Muscle layer of duodenum (tissue), 2 donors: ENCODE measurements at regions not wholly inside any gene's neighbourhood (a gene's known extent, or its start where the extent isn't known, plus 50 kb on each side); places are given as distances from the start of the nearest gene placed in this dataset.
"Not testable (repeated sequence)": the region's sequence is repeated elsewhere in the genome, so short reads cannot be mapped to it uniquely, and the experiment has no call there.

ENCODE experiments used
- H3K27ac ChIP-seq: one replicate; pipeline ENCODE4 v1.7.0; 2013; ENCODE audit warnings: mild to moderate bottlenecking, low read length
- H3K27me3 ChIP-seq: one replicate; pipeline ENCODE4 v1.7.0; 2013; ENCODE audit warnings: low read depth, mild to moderate bottlenecking, control low read depth, low read length
- H3K36me3 ChIP-seq, 2 donors: one replicate each; pipeline ENCODE4 v1.7.0; 2013; ENCODE audit warnings: low read length in 2 of 2, control low read depth in 1 of 2, mild to moderate bottlenecking in 1 of 2; ENCODE audit not compliant: insufficient read depth in 2 of 2, control insufficient read depth in 1 of 2
- H3K4me1 ChIP-seq, 2 donors: one replicate each; pipeline ENCODE4 v1.7.0; 2013; ENCODE audit warnings: low read length in 2 of 2, mild to moderate bottlenecking in 2 of 2, control low read depth in 1 of 2, moderate library complexity in 1 of 2; ENCODE audit not compliant: insufficient read depth in 2 of 2, control insufficient read depth in 1 of 2
- H3K4me3 ChIP-seq, 2 donors: one replicate each; pipeline ENCODE4 v1.7.0; 2013; ENCODE audit warnings: low read length in 2 of 2, low read depth in 1 of 2, mild to moderate bottlenecking in 1 of 2
- H3K9me3 ChIP-seq, 2 donors: one replicate each; pipeline ENCODE4 v1.7.0; 2013; ENCODE audit warnings: low read length in 2 of 2, control low read depth in 1 of 2, mild to moderate bottlenecking in 1 of 2; ENCODE audit not compliant: control insufficient read depth in 1 of 2
- donor health status: healthy.

GRCh38 chr6:167400482-167401138 is 75.7 kb downstream of the TTLL2 start:
- Histone ChIP-seq H3K4me1 (no peaks in the 10 kb centered on the region), H3K27ac (no peak overlapping the region), H3K27me3 (no peaks in the 10 kb centered on the region), H3K4me3 (no peak overlapping the region), H3K9me3 (no peaks in the 10 kb centered on the region), H3K36me3 (no peaks in the 10 kb centered on the region)

- Histone ChIP-seq H3K4me1 (no peaks in the 10 kb centered on the region), H3K27ac (no peak overlapping the region)
These were observed 76.8 kb downstream of the TTLL2 start for GRCh38 chr6:167401525-167402194.

GRCh38 chr6:167402195-167402686 is 77.4 kb downstream of the TTLL2 start:
- Histone ChIP-seq H3K27me3 (no peaks in the 10 kb centered on the region), H3K36me3 (no peaks in the 10 kb centered on the region), H3K4me3 (no peak overlapping the region), H3K4me1 (no peaks in the 10 kb centered on the region), H3K27ac (no peak overlapping the region), H3K9me3 (no peaks in the 10 kb centered on the region)

More at GRCh38 chr6:167401525-167402194, 76.8 kb downstream of the TTLL2 start:
- Histone ChIP-seq H3K9me3 (no peaks in the 10 kb centered on the region), H3K36me3 (no peaks in the 10 kb centered on the region), H3K4me3 (no peak overlapping the region), H3K27me3 (no peaks in the 10 kb centered on the region)

GRCh38 chr6:167403427-167403826 is 78.5 kb downstream of the TTLL2 start:
- H3K4me1 ChIP-seq, result no peaks in the 10 kb centered on the region
- H3K27me3 ChIP-seq, result no peaks in the 10 kb centered on the region
- no peaks in the 10 kb centered on the region for H3K9me3 ChIP-seq
- no peak overlapping the region for H3K4me3 ChIP-seq
- no peaks in the 10 kb centered on the region for H3K36me3 ChIP-seq
- H3K27ac ChIP-seq, result no peak overlapping the region

- Histone ChIP-seq H3K27me3 (no peaks in the 10 kb centered on the region), H3K9me3 (no peaks in the 10 kb centered on the region), H3K27ac (no peak overlapping the region)
These were observed 79.6 kb downstream of the TTLL2 start for GRCh38 chr6:167404385-167405049.

GRCh38 chr6:167405778-167406532 is 81.1 kb downstream of the TTLL2 start:
- Histone ChIP-seq H3K27me3 (no peaks in the 10 kb centered on the region), H3K4me1 (no peaks in the 10 kb centered on the region), H3K36me3 (no peaks in the 10 kb centered on the region), H3K27ac (no peak overlapping the region), H3K9me3 (no peaks in the 10 kb centered on the region), H3K4me3 (no peak overlapping the region)

More at GRCh38 chr6:167404385-167405049, 79.6 kb downstream of the TTLL2 start:
- Histone ChIP-seq H3K36me3 (no peaks in the 10 kb centered on the region), H3K4me1 (no peaks in the 10 kb centered on the region), H3K4me3 (no peak overlapping the region)

- H3K27ac ChIP-seq, H3K4me1 ChIP-seq, H3K36me3 ChIP-seq, H3K9me3 ChIP-seq, H3K27me3 ChIP-seq, H3K4me3 ChIP-seq: not testable (repeated sequence)
These were observed 81.8 kb downstream of the TTLL2 start for GRCh38 chr6:167406533-167407238.

GRCh38 chr6:167407239-167408064 is 82.6 kb downstream of the TTLL2 start:
- H3K36me3 ChIP-seq, result no peaks in the 10 kb centered on the region
- no peak overlapping the region for H3K27ac ChIP-seq
- H3K4me3 ChIP-seq, result no peak overlapping the region
- H3K4me1 ChIP-seq, result no peaks in the 10 kb centered on the region
- no peaks in the 10 kb centered on the region for H3K27me3 ChIP-seq
- no peaks in the 10 kb centered on the region for H3K9me3 ChIP-seq

- no peak overlapping the region for H3K4me3 ChIP-seq
- no peaks in the 10 kb centered on the region for H3K4me1 ChIP-seq
- no peaks in the 10 kb centered on the region for H3K36me3 ChIP-seq
- H3K9me3 ChIP-seq, result no peaks in the 10 kb centered on the region
- H3K27me3 ChIP-seq, result no peaks in the 10 kb centered on the region
- no peak overlapping the region for H3K27ac ChIP-seq
These were observed 83.5 kb downstream of the TTLL2 start for GRCh38 chr6:167408235-167408869.

- no peak overlapping the region for H3K27ac ChIP-seq
- no peak overlapping the region for H3K4me3 ChIP-seq
- no peaks in the 10 kb centered on the region for H3K9me3 ChIP-seq
- H3K36me3 ChIP-seq, result no peaks in the 10 kb centered on the region
- no peaks in the 10 kb centered on the region for H3K27me3 ChIP-seq
- H3K4me1 ChIP-seq, result no peaks in the 10 kb centered on the region
These were observed 84.2 kb downstream of the TTLL2 start for GRCh38 chr6:167409079-167409478.
